GM12892 (cell line): ENCODE measurements at regions not wholly inside any gene's neighbourhood (a gene's known extent, or its start where the extent isn't known, plus 50 kb on each side); places are given as distances from the start of the nearest gene placed in this dataset.

Source experiments
- POLR2A ChIP-seq: IDR thresholded peaks from 2 replicates; pipeline ENCODE4 v1.6.1; 2011; ENCODE audit warnings: low read depth, low read length, control low read depth
- POLR2AphosphoS5 ChIP-seq: IDR thresholded peaks from 2 replicates; pipeline ENCODE4 v1.6.1; 2011; ENCODE audit warnings: low read depth, low read length, control low read depth
- TAF1 ChIP-seq: IDR thresholded peaks from 2 replicates; pipeline ENCODE4 v1.6.1; 2011; ENCODE audit warnings: low read depth, mild to moderate bottlenecking, control low read depth, low read length, borderline replicate concordance

DNA sequence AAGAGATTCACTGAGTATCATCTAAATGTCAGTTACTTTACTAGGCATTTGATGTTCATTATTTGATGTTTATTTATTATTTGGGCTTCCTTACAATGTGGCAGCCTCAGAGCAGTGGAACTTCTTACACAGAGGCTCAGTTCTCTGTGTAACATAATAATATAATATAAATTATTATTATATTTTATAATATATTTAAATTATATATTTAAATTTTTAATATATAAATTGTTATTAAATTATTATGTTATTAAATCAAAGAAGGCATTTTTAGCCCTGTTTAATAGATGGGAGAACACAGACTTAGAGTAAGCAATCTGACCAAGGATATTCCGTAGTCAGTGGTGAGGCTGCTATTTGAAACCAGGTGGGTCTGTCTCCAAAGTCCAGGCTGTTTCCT lies 315.3 kb upstream of the SKOR2 start:
- no peak for TF ChIP-seq POLR2A
- TF ChIP-seq POLR2AphosphoS5 = no peak
- TF ChIP-seq TAF1 = no peak
